ENCODE measurements at regions not wholly inside any gene's neighbourhood (a gene's known extent, or its start where the extent isn't known, plus 50 kb on each side); places are given as distances from the start of the nearest gene placed in this dataset.

DNA sequence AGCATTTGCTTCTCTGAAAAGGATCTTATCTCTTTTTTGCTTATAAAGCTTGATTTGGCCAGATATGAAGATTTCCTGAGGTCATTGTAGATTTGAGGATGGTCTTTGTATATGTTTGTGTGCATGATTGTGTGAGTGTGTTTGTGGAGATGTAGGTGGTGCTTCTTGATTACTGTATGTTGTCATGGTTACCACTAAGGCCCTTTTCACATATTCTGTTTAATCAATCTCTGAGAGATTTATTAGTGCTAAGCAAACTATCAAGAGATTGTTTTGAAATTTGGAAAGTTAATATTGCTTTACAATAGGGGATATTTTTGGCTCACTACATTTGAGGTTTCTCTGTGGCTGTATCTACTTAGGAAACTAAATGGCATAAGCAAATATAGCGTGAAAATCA, 191.7 kb downstream of the S1PR1 start:
- H3K27ac Mint-ChIP-seq = no peak overlapping the region
- H3K36me3 Mint-ChIP-seq = peaks cover 8% of the 10 kb centered on the region
- H3K4me1 Mint-ChIP-seq = peaks cover 7% of the 10 kb centered on the region
- DNase-seq (ENCODE audit: low spot score in 2 of 2, unreplicated experiment in 2 of 2) = no peak
- TF ChIP-seq, protein P1, sequence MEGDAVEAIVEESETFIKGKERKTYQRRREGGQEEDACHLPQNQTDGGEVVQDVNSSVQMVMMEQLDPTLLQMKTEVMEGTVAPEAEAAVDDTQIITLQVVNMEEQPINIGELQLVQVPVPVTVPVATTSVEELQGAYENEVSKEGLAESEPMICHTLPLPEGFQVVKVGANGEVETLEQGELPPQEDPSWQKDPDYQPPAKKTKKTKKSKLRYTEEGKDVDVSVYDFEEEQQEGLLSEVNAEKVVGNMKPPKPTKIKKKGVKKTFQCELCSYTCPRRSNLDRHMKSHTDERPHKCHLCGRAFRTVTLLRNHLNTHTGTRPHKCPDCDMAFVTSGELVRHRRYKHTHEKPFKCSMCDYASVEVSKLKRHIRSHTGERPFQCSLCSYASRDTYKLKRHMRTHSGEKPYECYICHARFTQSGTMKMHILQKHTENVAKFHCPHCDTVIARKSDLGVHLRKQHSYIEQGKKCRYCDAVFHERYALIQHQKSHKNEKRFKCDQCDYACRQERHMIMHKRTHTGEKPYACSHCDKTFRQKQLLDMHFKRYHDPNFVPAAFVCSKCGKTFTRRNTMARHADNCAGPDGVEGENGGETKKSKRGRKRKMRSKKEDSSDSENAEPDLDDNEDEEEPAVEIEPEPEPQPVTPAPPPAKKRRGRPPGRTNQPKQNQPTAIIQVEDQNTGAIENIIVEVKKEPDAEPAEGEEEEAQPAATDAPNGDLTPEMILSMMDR (IDR thresholded peaks at IDR 0.05; ENCODE audit: unreplicated experiment) = no peak
- H3K9me3 Mint-ChIP-seq = peaks cover 24% of the 10 kb centered on the region
- H3K27me3 Mint-ChIP-seq (ENCODE audit: low read depth) = no peaks in the 10 kb centered on the region
- no peak overlapping the region for H3K4me3 Mint-ChIP-seq

DNA sequence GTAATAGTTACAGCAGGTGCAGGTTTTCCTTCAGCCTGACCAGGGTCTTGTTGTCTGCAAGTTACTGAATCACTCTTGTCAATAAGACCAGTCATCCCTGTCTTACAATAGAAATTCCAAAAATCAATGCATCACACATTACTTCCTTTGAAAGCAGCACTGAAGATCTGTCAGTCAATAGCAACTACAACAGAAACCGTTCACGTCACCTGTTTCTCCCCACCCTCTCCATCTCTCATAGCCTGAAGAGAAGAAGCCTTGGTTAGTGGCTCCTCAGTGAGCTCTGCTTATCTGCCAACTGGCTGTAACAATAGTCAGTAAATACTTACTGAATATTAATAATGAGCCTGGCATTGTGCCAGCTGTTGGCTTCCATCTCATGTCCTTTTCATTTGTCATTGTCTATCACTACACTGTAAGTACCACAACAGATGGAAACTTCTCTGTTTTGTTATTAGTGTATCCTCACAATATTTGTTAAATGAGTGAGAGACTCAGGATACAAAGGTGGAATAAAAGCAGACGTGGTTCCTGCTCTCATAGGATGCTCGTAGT, 195.2 kb downstream of the S1PR1 start:
- DNase-seq (ENCODE audit: low spot score in 2 of 2, unreplicated experiment in 2 of 2) = no peak
- H3K9me3 Mint-ChIP-seq = peaks cover 16% of the 10 kb centered on the region
- H3K27me3 Mint-ChIP-seq (ENCODE audit: low read depth) = no peaks in the 10 kb centered on the region
- no peak overlapping the region for H3K27ac Mint-ChIP-seq
- H3K4me3 Mint-ChIP-seq = no peak overlapping the region
- peaks cover 7% of the 10 kb centered on the region for H3K36me3 Mint-ChIP-seq
- TF ChIP-seq, protein P1 (IDR thresholded peaks at IDR 0.05; ENCODE audit: unreplicated experiment) = no peak
- H3K4me1 Mint-ChIP-seq = peaks cover 28% of the 10 kb centered on the region

DNA sequence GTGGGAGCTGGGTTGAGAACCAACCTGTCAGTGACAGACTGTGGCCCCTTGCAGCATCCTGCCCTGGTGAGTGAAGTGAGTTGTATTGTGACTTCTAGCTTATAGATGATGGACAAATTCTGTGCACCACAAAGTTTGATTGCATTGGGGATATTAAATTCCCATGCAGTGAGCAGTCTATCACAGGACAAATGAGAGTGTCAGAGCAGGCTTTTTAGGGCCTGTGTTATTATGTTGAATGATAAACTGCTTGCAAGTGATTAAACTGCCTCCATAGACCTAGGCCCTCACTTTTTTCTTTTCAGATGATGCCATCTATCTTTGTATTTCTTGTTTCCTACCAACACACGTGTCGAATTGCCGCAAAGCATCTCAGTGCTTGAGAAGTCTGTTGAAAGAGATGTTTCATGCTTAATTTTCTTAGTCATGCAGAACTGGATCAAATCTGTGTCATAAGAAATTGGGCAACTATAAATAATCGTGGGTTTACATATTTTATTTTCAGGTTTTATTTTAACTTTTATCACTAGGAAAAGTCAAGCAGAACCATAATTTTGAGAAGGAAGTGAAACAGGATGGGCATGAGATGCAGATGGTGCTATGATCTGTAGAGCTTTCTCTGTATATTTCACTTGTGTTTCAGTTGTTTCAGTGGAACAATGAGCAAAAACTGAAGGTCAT, 199.2 kb downstream of the S1PR1 start:
- Mint-ChIP-seq H3K9me3 (no peaks in the 10 kb centered on the region), H3K27me3 (ENCODE audit: low read depth) (no peaks in the 10 kb centered on the region), H3K36me3 (no peaks in the 10 kb centered on the region), H3K4me3 (no peak overlapping the region), H3K4me1 (peaks cover 59% of the 10 kb centered on the region), H3K27ac (no peak overlapping the region)
- TF ChIP-seq, protein P1 (IDR thresholded peaks at IDR 0.05; ENCODE audit: unreplicated experiment) = no peak
- DNase-seq (ENCODE audit: low spot score in 2 of 2, unreplicated experiment in 2 of 2) = no peak

DNA sequence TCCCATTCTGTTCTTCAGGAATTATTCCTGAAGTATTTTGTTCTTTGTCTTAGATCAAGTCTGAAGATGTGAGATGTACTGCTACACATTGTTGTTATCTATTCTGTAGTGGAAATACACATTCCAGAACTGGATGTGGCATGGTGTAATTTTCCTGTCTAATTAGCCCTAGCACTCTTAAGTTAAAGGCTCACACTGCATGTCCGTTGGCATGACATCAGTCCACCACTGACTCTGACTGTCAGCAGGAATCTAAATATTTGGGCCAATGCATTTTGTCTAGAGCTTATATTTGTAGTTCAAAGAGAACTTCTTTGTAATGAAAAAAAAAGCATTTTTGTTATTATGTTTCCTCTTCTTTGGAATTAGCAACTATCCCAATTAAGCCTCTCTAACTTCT, 201.0 kb downstream of the S1PR1 start:
- Mint-ChIP-seq H3K4me1 (peaks cover 55% of the 10 kb centered on the region), H3K27me3 (ENCODE audit: low read depth) (no peaks in the 10 kb centered on the region), H3K4me3 (no peak overlapping the region), H3K36me3 (no peaks in the 10 kb centered on the region), H3K27ac (no peak overlapping the region), H3K9me3 (no peaks in the 10 kb centered on the region)
- DNase-seq (ENCODE audit: low spot score in 2 of 2, unreplicated experiment in 2 of 2) = no peak
- TF ChIP-seq, protein P1 (IDR thresholded peaks at IDR 0.05; ENCODE audit: unreplicated experiment) = no peak

DNA sequence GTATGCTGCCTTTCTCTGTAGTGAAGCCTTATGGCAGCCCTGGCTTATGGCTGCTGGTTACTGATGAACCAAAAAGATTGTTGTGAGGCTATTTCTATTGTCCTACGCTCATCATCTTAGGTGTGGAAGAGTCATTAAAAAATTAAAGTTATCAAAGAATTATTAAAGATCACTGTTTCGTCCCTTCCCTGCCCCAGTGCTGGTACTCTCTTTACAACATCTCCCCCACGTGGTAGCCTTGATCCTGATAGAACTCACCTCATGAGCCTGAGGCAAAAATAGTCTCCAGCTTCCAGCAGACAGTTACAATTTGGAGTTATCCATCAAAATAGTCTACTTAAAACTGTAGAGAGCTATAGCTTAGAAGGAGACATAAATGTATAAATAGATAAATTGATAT, 201.5 kb downstream of the S1PR1 start:
- Mint-ChIP-seq H3K9me3 (no peaks in the 10 kb centered on the region), H3K27ac (peak overlapping the region; percentile 15), H3K4me1 (peaks cover 60% of the 10 kb centered on the region), H3K4me3 (no peak overlapping the region), H3K36me3 (no peaks in the 10 kb centered on the region), H3K27me3 (ENCODE audit: low read depth) (no peaks in the 10 kb centered on the region)
- DNase-seq (ENCODE audit: low spot score in 2 of 2, unreplicated experiment in 2 of 2) = no peak
- TF ChIP-seq, protein P1 (IDR thresholded peaks at IDR 0.05; ENCODE audit: unreplicated experiment) = no peak

Measured in mesothelial cell of epicardium (in vitro differentiated cells).